Neuronal stem cell (in vitro differentiated cells): ENCODE measurements at regions not wholly inside any gene's neighbourhood (a gene's known extent, or its start where the extent isn't known, plus 50 kb on each side); places are given as distances from the start of the nearest gene placed in this dataset.

Experiments
- DNase-seq: peaks from one replicate; pipeline ENCODE4 v3.0.0-alpha.2; 2013; ENCODE audit warnings: low spot score
- H2AFZ ChIP-seq: one replicate; pipeline ENCODE4 v1.6.1; 2013; ENCODE audit warnings: mild to moderate bottlenecking, low read length, inconsistent platforms
- H2AK5ac ChIP-seq: 2 replicates; pipeline ENCODE4 v1.6.1; 2013; ENCODE audit warnings: low read depth, mild to moderate bottlenecking, inconsistent platforms, low read length, moderate library complexity, mixed read lengths
- H2BK120ac ChIP-seq: 2 replicates; pipeline ENCODE4 v1.6.1; 2013; ENCODE audit warnings: low read depth, mild to moderate bottlenecking, inconsistent platforms, low read length, moderate library complexity, mixed read lengths
- H2BK12ac ChIP-seq: one replicate; pipeline ENCODE4 v1.6.1; 2013; ENCODE audit warnings: low read length, inconsistent platforms
- H2BK15ac ChIP-seq: 2 replicates; pipeline ENCODE4 v1.6.1; 2013; ENCODE audit warnings: mild to moderate bottlenecking, low read length, inconsistent platforms, mixed read lengths
- H2BK5ac ChIP-seq: one replicate; pipeline ENCODE4 v1.6.1; 2013; ENCODE audit warnings: inconsistent platforms, mild to moderate bottlenecking, low read length, moderate library complexity
- H3K14ac ChIP-seq: one replicate; pipeline ENCODE4 v1.6.1; 2013; ENCODE audit warnings: low read length, inconsistent platforms
- H3K18ac ChIP-seq: 2 replicates; pipeline ENCODE4 v1.6.1; 2013; ENCODE audit warnings: low read length, inconsistent platforms
- H3K23ac ChIP-seq: 2 replicates; pipeline ENCODE4 v1.6.1; 2013; ENCODE audit warnings: low read depth, mild to moderate bottlenecking, mixed read lengths, low read length, inconsistent platforms; ENCODE audit not compliant: poor library complexity
- H3K27ac ChIP-seq: replicated peaks from 3 replicates; pipeline ENCODE4 v1.5.1; 2013; ENCODE audit warnings: low read length, inconsistent platforms
- H3K27me3 ChIP-seq, 3 experiments: 2 replicates each; pipeline ENCODE4 v1.6.1; 2013; ENCODE audit warnings: low read length in 3 of 3, mild to moderate bottlenecking in 2 of 3, inconsistent platforms in 1 of 3, low read depth in 1 of 3, mixed read lengths in 1 of 3, moderate library complexity in 1 of 3; ENCODE audit not compliant: control insufficient read depth in 3 of 3, insufficient read depth in 3 of 3
- H3K36me3 ChIP-seq, 2 donors: replicated peaks in 1 of 2; 2 replicates each; pipeline ENCODE4 v1.6.1; 2013; ENCODE audit warnings: low read length in 2 of 2; ENCODE audit not compliant: control insufficient read depth in 2 of 2, insufficient read depth in 2 of 2
- H3K4ac ChIP-seq: 2 replicates; pipeline ENCODE4 v1.6.1; 2013; ENCODE audit warnings: inconsistent platforms, mild to moderate bottlenecking, low read length, moderate library complexity
- H3K4me1 ChIP-seq, 2 donors: 1 replicate in 1 of 2; 2 replicates in 1 of 2; pipeline ENCODE4 v1.6.1; 2013; ENCODE audit warnings: low read length in 2 of 2, low read depth in 1 of 2; ENCODE audit not compliant: control insufficient read depth in 2 of 2, insufficient read depth in 1 of 2
- H3K4me2 ChIP-seq: one replicate; pipeline ENCODE4 v1.6.1; 2013; ENCODE audit warnings: mild to moderate bottlenecking, low read length, inconsistent platforms; ENCODE audit not compliant: insufficient read depth, poor library complexity, severe bottlenecking
- H3K4me3 ChIP-seq, 2 donors: 2 replicates each; pipeline ENCODE4 v1.5.1; 2013; ENCODE audit warnings: low read length in 2 of 2, mild to moderate bottlenecking in 2 of 2, inconsistent platforms in 1 of 2, moderate library complexity in 1 of 2
- H3K79me1 ChIP-seq: one replicate; pipeline ENCODE4 v1.6.1; 2013; ENCODE audit warnings: low read depth, mild to moderate bottlenecking, inconsistent platforms, low read length, moderate library complexity
- H3K9ac ChIP-seq: one replicate; pipeline ENCODE4 v1.6.1; 2013; ENCODE audit warnings: mild to moderate bottlenecking, low read depth, low read length, inconsistent platforms; ENCODE audit not compliant: poor library complexity
- H3K9me3 ChIP-seq, 2 donors: replicated peaks in 1 of 2; 2 replicates each; pipeline versions ENCODE3 to v1.6.1; 2013; ENCODE audit warnings: low read length in 2 of 2, mild to moderate bottlenecking in 2 of 2, inconsistent platforms in 1 of 2, low read depth in 1 of 2, mixed read lengths in 1 of 2, moderate library complexity in 1 of 2; ENCODE audit not compliant: control insufficient read depth in 2 of 2, insufficient read depth in 1 of 2
- H4K8ac ChIP-seq: one replicate; pipeline ENCODE4 v1.6.1; 2013; ENCODE audit warnings: low read depth, mild to moderate bottlenecking, inconsistent platforms, low read length, moderate library complexity
- H4K91ac ChIP-seq: one replicate; pipeline ENCODE4 v1.6.1; 2013; ENCODE audit warnings: low read length, low read depth, mild to moderate bottlenecking, inconsistent platforms; ENCODE audit not compliant: poor library complexity
- whole genome bisulfite sequencing, 2 donors: extraction: QIAGEN DNeasy Blood & Tissue Kit; methylation state at CpG; one replicate each; pipeline ENCODE4 v1.1.7; 2013; ENCODE audit warnings: missing lambda C conversion rate in 2 of 2, mixed read lengths in 1 of 2; ENCODE audit not compliant: insufficient read length in 2 of 2, insufficient replicate concordance in 1 of 2; ENCODE audit errors: extremely low coverage in 2 of 2; 5-methylcytosine and 5-hydroxymethylcytosine counted together

DNA sequence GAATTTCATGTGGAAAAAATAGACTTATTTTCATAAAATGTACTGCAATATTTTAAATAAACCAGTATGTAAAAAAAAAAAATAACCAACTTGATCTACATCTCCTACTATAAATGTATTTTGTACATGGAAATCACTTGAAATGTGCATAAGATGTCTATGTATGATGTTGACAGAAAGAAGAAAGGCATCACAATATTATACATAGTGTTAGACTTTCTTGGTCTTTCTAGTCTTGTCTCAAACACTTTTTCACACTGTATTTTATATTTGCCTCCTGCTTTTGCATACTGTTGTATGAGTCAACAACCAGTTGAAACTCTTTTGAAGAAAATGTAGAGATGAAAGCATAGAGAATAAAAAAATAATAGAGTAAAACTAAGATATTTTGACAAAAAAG is 352.4 kb upstream of the MGAT4C start:
- Histone ChIP-seq H2AFZ (no peak overlapping the region), H3K18ac (no peak overlapping the region), H2AK5ac (no peak overlapping the region), H2BK12ac (no peak overlapping the region), H3K9me3 (no peaks in the 10 kb centered on the region), H2BK15ac (no peak overlapping the region), H3K27ac (no peak overlapping the region), H3K23ac (no peak overlapping the region), H3K79me1 (no peaks in the 10 kb centered on the region), H3K14ac (no peak overlapping the region), H4K8ac (no peak overlapping the region), H3K9ac (no peak overlapping the region), H3K27me3 (no peaks in the 10 kb centered on the region), H2BK120ac (no peak overlapping the region), H3K4ac (no peak overlapping the region), H2BK5ac (no peak overlapping the region), H3K4me2 (no peak overlapping the region), H3K4me1 (no peaks in the 10 kb centered on the region), H3K36me3 (no peaks in the 10 kb centered on the region), H4K91ac (no peak overlapping the region), H3K4me3 (no peak overlapping the region)
- DNase-seq = no peak

DNA sequence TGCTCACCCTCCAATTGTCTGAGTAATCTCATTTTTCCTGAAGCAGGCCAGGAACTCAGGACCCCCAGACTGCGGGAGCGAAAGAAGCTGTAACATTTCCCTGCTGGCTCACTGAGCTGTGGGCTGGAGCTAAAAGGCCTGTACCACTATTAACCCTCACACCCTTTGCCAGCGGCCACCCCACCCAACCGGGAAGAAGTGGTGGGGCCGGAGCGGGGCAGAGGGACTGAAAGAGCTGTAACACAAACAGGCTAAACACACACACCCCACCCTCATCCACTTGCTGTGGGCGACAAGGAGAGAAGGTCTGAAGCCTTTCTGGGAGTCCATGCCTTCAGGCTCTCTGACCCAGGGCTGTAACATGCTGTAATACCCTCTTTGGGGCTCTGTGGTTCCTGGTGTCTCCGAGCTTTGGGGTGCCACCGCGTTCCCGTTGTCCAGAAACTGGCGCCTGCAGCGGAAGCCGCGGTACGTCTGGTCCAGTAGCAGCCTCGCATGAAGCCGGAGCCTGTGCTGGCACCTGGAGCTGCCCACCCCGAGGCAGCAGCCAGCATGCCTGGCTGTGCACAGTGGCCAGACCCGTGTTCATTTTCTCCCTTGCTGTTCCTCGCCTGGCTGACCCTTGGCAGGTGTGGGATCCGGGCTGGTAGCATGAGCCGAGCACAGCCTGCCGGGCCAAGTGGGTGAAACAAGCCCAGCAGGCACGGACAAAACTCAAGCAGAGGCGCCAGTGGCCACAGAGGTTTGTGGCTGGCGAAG is 345.5 kb upstream of the MGAT4C start:
- Histone ChIP-seq H3K27ac (no peak overlapping the region), H4K8ac (no peak overlapping the region), H3K4me1 (no peaks in the 10 kb centered on the region), H3K23ac (no peak overlapping the region), H3K9me3 (no peaks in the 10 kb centered on the region), H2BK5ac (no peak overlapping the region), H3K4me2 (no peak overlapping the region), H3K9ac (no peak overlapping the region), H2BK12ac (no peak overlapping the region), H4K91ac (no peak overlapping the region), H3K4me3 (no peak overlapping the region), H3K14ac (no peak overlapping the region), H2BK15ac (no peak overlapping the region), H3K36me3 (no peaks in the 10 kb centered on the region), H3K27me3 (no peaks in the 10 kb centered on the region), H2BK120ac (no peak overlapping the region), H2AK5ac (no peak overlapping the region), H2AFZ (peak overlapping the region; percentile 45), H3K18ac (peak overlapping the region; percentile 27), H3K4ac (no peak overlapping the region), H3K79me1 (no peaks in the 10 kb centered on the region)
- DNase-seq = no peak
- WGBS, 2 donors = no CpG with 5 or more reads among the region's 27 CpGs

DNA sequence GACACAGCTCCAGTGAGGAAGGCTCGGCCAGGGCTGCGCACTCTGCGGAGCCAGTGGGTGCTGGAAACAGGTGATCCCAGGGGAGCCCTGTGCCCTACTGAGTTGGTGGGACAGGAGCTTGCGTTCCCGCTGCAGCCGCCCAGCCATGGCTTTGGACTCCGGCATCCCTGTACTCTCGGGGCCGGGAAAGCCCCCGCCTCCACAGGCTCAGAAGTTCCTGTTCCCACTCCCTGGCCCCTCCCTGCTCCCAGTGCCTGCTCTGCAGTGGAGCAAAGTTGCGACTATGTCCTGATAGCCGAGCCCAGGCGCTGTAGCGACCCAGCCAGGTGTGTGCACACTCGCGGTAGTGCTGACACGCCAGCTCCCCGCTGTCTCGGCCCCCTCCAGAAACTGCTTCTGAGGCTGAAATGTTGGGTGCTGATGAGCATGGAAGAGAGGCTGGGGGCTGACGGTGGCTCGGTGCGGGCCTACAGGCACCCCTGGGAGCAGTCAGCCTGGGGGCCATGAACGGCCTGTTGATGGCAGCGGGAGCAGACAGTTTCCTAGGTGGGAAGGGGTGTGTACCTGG is 344.6 kb upstream of the MGAT4C start:
- Histone ChIP-seq H2BK120ac (no peak overlapping the region), H3K18ac (peak overlapping the region; percentile 0), H3K23ac (no peak overlapping the region), H3K4me2 (no peak overlapping the region), H2BK15ac (no peak overlapping the region), H3K79me1 (no peaks in the 10 kb centered on the region), H4K91ac (no peak overlapping the region), H4K8ac (peak overlapping the region; percentile 65), H3K36me3 (no peaks in the 10 kb centered on the region), H3K9ac (no peak overlapping the region), H3K27me3 (no peaks in the 10 kb centered on the region), H2AK5ac (no peak overlapping the region), H2BK5ac (no peak overlapping the region), H2AFZ (no peak overlapping the region), H3K9me3 (no peaks in the 10 kb centered on the region), H3K27ac (no peak overlapping the region), H3K4me3 (no peak overlapping the region), H3K4ac (no peak overlapping the region), H2BK12ac (no peak overlapping the region), H3K14ac (peak overlapping the region; percentile 38), H3K4me1 (no peaks in the 10 kb centered on the region)
- no CpG with 5 or more reads among the region's 24 CpGs for WGBS, 2 donors
- DNase-seq = no peak

DNA sequence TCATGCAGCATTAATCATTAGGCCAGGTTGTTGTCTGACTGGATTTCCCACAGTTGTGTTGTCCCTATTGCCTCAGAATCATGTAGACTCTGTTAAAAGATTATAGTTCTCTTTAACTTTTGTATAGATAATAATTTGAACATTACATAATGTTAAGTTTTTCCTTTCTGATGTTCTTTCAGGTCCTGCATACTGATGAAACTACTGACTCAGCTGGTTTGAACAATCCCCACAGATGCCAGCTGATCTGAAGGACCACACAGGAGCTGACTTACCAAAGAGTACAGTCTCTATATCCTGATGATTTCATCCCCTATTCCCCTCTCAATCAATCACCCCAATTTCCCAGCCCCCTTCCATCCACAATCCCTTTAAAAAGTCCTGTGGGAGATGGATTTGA is 341.2 kb upstream of the MGAT4C start:
- Histone ChIP-seq H3K36me3 (no peaks in the 10 kb centered on the region), H2BK12ac (no peak overlapping the region), H3K4me1 (no peaks in the 10 kb centered on the region), H4K8ac (no peak overlapping the region), H3K79me1 (no peaks in the 10 kb centered on the region), H3K14ac (no peak overlapping the region), H3K4ac (no peak overlapping the region), H3K18ac (no peak overlapping the region), H2AK5ac (no peak overlapping the region), H2BK5ac (no peak overlapping the region), H2BK15ac (no peak overlapping the region), H3K9ac (no peak overlapping the region), H3K4me3 (no peak overlapping the region), H3K9me3 (no peaks in the 10 kb centered on the region), H3K23ac (no peak overlapping the region), H3K27ac (no peak overlapping the region), H2AFZ (no peak overlapping the region), H3K4me2 (no peak overlapping the region), H4K91ac (no peak overlapping the region), H2BK120ac (no peak overlapping the region), H3K27me3 (no peaks in the 10 kb centered on the region)
- no peak for DNase-seq
